HL-60 (cell line): ENCODE measurements at regions not wholly inside any gene's neighbourhood (a gene's known extent, or its start where the extent isn't known, plus 50 kb on each side); places are given as distances from the start of the nearest gene placed in this dataset.

ENCODE experiments used
- DNase-seq, 2 experiments: peaks; one replicate each; pipeline ENCODE4 v3.0.0-alpha.2; 2010 to 2020; ENCODE audit warnings: low read depth in 1 of 2, low spot score in 1 of 2
- H3K27ac ChIP-seq: fragments of 250-450 bp; sonication (Bioruptor Pico); replicated peaks from 2 replicates; pipeline ENCODE4 v1.5.1; 2020; ENCODE audit warnings: mild to moderate bottlenecking, moderate library complexity
- H3K27me3 ChIP-seq: fragments of 250-450 bp; sonication (Bioruptor Pico); 2 replicates; pipeline ENCODE4 v1.5.1; 2021; ENCODE audit warnings: mild to moderate bottlenecking, moderate library complexity; ENCODE audit not compliant: insufficient read depth, poor library complexity, severe bottlenecking
- H3K4me3 ChIP-seq: replicated peaks from 2 replicates; pipeline ENCODE4 v1.5.1; 2011; ENCODE audit warnings: mild to moderate bottlenecking, control low read depth, low read length; ENCODE audit not compliant: insufficient read depth
- GABPA ChIP-seq: IDR thresholded peaks from 2 replicates; pipeline ENCODE4 v1.6.1; 2012; ENCODE audit warnings: low read depth
- POLR2AphosphoS5 ChIP-seq: IDR thresholded peaks from 2 replicates; pipeline ENCODE4 v1.6.1; 2012; ENCODE audit warnings: low read depth
- SPI1 ChIP-seq: IDR thresholded peaks from 2 replicates; pipeline ENCODE4 v1.6.1; 2012; ENCODE audit warnings: low read depth, mild to moderate bottlenecking, borderline replicate concordance
- TF ChIP-seq, protein P1 (sequence below): IDR thresholded peaks from one replicate; pipeline ENCODE4 v1.5.1; 2011; ENCODE audit warnings: low read length, control low read depth, inconsistent platforms; ENCODE audit not compliant: insufficient read depth
- TF ChIP-seq, protein P2 (sequence below): IDR thresholded peaks from 2 replicates; pipeline ENCODE4 v1.6.1; 2012; ENCODE audit warnings: low read depth; ENCODE audit not compliant: insufficient replicate concordance

DNA sequence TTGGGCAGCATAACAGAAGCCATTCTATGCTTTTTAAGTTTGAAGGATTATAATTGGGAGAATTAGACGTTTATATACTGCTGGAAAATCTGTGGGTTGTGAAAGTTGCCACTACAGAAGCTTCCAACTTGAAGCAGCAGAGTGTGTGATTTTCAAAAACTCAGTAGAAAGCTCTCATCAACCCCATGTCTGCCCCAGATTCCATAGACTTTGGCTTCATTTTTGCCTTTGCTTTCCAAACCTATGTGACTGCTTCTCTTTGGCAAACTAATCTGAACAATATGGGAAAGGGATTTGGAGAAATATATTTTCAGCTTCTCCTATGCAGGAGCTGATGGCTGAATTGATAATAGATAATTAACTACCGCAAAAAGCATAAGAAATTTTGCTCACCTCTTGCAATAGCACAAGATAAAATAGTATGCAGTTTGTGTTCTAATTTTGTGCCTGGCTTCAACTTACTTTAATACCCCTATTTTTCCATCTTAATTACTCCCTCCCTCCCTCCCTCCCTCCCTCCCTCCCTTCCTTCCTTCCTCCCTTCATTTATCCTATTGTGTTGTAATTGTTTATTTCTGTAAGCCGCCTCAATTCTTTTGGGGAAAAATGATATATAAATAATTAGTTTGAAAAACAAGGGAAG lies 214.1 kb upstream of the HS3ST5 start:
- Histone ChIP-seq H3K27ac (no peak overlapping the region), H3K27me3 (no peaks in the 10 kb centered on the region)
- TF ChIP-seq, protein P1, sequence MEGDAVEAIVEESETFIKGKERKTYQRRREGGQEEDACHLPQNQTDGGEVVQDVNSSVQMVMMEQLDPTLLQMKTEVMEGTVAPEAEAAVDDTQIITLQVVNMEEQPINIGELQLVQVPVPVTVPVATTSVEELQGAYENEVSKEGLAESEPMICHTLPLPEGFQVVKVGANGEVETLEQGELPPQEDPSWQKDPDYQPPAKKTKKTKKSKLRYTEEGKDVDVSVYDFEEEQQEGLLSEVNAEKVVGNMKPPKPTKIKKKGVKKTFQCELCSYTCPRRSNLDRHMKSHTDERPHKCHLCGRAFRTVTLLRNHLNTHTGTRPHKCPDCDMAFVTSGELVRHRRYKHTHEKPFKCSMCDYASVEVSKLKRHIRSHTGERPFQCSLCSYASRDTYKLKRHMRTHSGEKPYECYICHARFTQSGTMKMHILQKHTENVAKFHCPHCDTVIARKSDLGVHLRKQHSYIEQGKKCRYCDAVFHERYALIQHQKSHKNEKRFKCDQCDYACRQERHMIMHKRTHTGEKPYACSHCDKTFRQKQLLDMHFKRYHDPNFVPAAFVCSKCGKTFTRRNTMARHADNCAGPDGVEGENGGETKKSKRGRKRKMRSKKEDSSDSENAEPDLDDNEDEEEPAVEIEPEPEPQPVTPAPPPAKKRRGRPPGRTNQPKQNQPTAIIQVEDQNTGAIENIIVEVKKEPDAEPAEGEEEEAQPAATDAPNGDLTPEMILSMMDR, result no peak
- TF ChIP-seq POLR2AphosphoS5 (no peak), SPI1 (no peak), GABPA (no peak)
- TF ChIP-seq, protein P2, sequence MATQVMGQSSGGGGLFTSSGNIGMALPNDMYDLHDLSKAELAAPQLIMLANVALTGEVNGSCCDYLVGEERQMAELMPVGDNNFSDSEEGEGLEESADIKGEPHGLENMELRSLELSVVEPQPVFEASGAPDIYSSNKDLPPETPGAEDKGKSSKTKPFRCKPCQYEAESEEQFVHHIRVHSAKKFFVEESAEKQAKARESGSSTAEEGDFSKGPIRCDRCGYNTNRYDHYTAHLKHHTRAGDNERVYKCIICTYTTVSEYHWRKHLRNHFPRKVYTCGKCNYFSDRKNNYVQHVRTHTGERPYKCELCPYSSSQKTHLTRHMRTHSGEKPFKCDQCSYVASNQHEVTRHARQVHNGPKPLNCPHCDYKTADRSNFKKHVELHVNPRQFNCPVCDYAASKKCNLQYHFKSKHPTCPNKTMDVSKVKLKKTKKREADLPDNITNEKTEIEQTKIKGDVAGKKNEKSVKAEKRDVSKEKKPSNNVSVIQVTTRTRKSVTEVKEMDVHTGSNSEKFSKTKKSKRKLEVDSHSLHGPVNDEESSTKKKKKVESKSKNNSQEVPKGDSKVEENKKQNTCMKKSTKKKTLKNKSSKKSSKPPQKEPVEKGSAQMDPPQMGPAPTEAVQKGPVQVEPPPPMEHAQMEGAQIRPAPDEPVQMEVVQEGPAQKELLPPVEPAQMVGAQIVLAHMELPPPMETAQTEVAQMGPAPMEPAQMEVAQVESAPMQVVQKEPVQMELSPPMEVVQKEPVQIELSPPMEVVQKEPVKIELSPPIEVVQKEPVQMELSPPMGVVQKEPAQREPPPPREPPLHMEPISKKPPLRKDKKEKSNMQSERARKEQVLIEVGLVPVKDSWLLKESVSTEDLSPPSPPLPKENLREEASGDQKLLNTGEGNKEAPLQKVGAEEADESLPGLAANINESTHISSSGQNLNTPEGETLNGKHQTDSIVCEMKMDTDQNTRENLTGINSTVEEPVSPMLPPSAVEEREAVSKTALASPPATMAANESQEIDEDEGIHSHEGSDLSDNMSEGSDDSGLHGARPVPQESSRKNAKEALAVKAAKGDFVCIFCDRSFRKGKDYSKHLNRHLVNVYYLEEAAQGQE, result no peak

DNA sequence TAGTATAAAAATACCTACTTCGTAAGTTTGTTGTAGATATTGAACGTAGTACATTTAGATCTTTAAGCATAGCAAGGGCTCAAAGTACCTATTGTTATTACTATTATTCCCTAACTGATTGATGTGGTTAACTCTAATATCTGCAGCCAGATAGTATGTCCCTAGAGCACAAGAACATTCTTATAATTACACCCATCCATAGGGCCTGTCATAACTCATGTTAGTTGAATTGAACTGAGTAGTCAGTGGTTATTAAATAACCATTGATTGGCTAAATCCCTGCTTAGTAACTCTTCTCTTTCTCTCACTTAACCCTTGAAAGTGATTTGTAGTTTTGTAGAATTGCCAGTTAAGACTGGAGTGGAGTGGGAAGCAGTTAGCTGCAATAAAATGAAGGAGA lies 207.5 kb upstream of the HS3ST5 start:
- DNase-seq, result no peak
- Histone ChIP-seq H3K27me3 (no peaks in the 10 kb centered on the region), H3K4me3 (no peak overlapping the region), H3K27ac (no peak overlapping the region)
- TF ChIP-seq, protein P2, result no peak
- TF ChIP-seq SPI1, result no peak
- TF ChIP-seq GABPA, result no peak
- TF ChIP-seq, protein P1, result no peak
- TF ChIP-seq POLR2AphosphoS5, result no peak

More for the DNA sequence above, 214.1 kb upstream of the HS3ST5 start:
- DNase-seq, result no peak
- H3K4me3 ChIP-seq, result no peak overlapping the region

DNA sequence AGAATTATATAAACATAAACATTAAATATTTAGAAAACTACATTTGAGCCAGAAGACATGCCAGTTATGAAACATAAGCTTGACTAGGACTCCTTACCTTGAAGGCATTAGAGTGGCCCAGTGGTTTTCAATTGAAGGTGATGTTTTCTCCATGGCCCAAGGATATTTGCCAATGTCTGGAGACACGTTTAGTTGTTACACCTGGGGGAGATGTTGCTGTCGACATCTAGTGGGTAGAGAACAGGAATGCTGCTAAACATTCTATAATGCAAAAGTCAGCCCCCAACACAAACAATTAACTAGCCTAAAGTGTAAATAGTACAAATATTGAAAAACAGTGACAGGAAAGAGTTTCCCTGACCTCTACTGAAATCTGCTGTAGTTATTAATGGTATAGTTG lies 200.9 kb upstream of the HS3ST5 start:
- no peak overlapping the region for H3K4me3 ChIP-seq
- no peak for TF ChIP-seq SPI1
- no peak for TF ChIP-seq GABPA
- TF ChIP-seq, protein P1, result no peak
- TF ChIP-seq, protein P2, result no peak
- TF ChIP-seq POLR2AphosphoS5, result no peak
- H3K27ac ChIP-seq, result no peak overlapping the region
- no peak for DNase-seq
- H3K27me3 ChIP-seq, result no peaks in the 10 kb centered on the region
